GM21529 (cell line): ENCODE measurements at regions not wholly inside any gene's neighbourhood (a gene's known extent, or its start where the extent isn't known, plus 50 kb on each side); places are given as distances from the start of the nearest gene placed in this dataset.

ENCODE experiments used
- ATAC-seq: cut with Tn5 transposase; IDR thresholded peaks from one replicate; pipeline ENCODE4 v1.9.1; 2021; ENCODE audit not compliant: unreplicated experiment

- ATAC-seq = no peak
These were observed 324.6 kb upstream of the PROK2 start for GRCh38 chr3:72109327-72110259.

- no peak for ATAC-seq
These were observed 320.4 kb upstream of the PROK2 start for GRCh38 chr3:72105306-72105705.

GRCh38 chr3:72102112-72102616 is 317.2 kb upstream of the PROK2 start:
- peak; percentile 64 for ATAC-seq

DNA sequence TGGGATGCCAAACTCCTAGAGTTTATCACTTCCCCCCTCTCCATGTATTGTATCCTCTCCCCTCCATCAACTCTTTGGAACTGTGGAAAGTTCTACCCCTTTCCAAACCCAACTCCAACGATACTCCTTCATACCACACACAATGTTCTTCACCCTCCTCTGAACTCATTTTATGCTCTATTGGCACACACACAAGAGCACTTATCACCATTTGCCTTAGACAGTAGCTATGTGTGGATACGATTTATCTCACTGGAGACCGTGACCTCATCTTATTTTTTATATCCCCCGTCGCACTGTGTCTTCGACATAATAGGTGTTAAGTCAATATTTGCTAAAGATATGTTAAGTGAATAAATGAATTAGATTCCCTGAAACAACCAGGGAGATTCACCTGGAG is 316.5 kb upstream of the PROK2 start:
- ATAC-seq = no peak

DNA sequence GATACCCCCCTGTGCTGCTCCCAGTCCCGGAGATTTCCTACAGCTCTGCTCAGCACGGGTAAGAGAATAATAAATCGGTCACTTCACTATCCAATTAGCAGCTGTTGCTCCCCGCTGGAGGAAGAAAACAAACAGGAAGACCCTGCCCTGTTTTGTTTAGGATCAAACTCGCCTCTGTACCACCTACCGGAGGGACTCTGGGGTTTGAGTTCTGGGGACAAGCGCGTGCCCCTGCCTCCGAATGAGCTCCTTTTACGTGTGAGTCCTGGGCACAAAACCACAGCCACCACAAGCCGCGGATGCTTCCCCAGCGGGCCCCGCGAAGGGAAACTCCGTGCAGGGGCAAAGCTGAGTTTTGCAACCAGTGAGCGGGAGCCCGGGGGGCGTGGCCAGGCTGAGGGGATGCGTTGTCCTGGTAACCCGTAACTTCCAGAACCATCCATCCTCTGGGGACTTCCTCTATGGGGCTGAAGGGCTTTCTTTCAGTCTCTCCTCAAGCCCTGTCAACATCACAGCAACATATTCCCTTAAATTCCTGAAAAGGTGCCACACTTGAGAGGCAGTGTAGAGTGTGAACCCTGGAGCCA is 315.7 kb upstream of the PROK2 start:
- peak; percentile 66 for ATAC-seq

GRCh38 chr3:72100080-72100511 is 315.1 kb upstream of the PROK2 start:
- ATAC-seq = no peak

GRCh38 chr3:72099326-72100079 is 314.6 kb upstream of the PROK2 start:
- ATAC-seq = no peak

DNA sequence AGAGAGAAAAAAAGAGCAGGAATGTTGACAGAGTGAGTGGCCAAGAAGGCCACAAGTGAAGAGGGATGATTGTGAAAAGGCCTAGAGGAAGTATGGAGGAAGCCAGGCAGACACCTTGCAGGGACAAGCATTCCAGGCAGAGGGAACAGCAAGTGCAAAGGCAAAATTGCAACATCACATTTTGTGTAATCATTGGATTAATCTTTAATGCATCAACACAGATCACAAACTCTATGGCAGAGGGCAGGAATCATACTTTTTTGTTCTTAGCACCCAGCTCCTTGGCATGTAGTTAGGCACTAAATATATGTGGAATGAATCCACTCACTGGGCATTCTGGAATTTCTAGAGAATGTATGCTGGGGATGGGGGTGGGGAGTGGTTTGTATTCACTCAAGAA is 312.1 kb upstream of the PROK2 start:
- ATAC-seq = no peak

DNA sequence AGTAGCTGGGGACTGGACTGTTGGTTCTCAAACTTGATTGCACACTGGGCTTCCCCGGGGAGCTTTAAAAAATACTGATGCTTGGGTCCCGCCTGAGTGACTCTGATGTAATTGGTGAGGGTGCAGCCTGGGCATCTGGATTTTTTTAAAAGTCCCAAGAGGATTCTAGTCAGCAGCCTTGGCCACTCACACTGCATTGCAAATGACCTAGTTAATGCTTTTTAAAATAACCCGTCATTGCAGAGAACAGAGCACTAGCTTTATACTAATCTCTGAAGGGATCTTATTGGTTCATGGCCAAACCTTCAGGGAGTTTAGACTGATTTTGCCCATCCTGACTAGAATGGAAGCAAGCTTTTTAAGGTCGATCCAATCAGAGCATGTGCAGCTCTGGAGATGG is 310.6 kb upstream of the PROK2 start:
- ATAC-seq = no peak

- ATAC-seq = no peak
These were observed 309.0 kb upstream of the PROK2 start for GRCh38 chr3:72093992-72094334.

DNA sequence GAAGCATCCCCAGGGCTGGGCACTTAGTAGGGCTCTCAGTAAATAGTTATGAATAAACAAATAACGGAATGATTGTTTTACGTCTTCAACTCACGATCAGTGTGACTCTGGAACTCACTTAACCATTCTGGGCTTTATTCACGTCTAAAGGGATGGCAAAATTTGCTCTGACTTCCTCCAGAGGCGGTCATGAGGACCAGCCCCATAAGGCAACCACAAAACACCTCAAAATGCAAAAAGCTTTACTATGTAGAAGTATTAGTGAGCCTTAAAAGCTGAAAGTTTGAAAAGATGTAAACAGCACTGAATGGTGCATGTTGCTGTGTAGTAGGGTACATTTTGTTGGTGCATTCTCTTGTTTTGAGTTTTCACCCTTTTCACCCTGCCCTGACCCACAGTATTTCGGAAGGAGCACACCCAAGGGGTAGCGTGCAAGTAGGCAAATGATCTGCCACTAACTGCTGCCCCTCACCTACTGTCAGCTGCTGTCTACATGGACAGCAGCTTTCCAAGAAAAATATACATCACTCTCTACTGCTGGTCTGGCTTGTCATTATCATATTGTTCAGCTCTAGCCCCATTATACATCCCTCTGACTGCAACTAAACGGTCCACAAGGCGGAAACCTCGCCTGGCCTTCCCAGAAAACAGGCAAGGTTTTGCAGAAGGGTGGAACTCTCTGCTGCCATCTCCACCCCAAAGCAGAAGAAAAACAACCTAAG is 308.5 kb upstream of the PROK2 start:
- ATAC-seq = peak; percentile 48

DNA sequence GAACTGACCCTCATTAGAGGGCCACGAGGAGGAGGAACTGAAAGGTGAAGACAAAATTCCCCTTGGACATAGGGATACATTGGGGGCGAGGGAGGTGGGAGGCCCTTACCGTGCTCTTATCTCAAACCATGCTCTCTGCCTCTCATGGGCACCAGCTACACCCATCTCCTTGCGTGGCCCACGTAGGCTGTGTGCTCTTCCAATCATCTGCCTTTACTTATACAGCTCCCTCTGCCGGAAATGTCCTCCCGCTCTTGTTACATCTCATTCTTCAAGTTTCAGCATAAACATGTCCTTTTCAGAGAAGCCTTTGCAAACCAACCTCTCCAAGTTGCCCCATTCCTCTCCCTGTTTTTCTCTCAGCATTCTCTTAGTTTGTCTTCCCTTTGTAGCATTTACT is 307.8 kb upstream of the PROK2 start:
- no peak for ATAC-seq

DNA sequence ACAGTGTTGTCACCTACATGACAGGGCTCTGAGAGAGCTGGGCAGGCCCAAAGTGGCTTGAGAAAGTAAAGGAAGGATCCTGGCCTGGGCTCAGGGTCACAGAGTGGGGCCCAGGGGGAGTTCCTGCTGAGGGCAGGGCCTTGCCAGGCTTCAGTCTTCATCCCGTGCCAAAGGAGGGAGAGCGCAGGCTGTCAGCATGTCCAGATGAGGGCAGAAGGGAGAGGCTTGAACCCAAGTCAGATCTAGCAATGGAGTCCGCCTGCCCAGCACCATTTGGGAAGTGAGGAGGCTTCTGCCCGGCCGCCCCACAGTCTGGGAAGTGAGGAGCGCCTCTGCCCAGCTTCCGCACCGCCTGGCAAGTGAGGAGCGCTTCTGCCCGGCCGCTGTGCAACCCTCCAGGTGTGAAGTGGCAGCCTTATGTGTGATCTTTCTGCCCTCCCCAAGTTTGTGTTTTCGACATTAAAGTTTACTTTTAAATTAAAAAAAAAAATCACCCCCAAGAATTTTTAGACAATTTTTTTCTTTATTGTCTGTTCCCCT is 303.6 kb upstream of the PROK2 start:
- ATAC-seq = no peak

GRCh38 chr3:72087420-72087819 is 302.5 kb upstream of the PROK2 start:
- no peak for ATAC-seq

GRCh38 chr3:72086743-72087087 is 301.8 kb upstream of the PROK2 start:
- ATAC-seq = no peak

- no peak for ATAC-seq
These were observed 301.2 kb upstream of the PROK2 start for GRCh38 chr3:72086042-72086742.

- ATAC-seq = no peak
These were observed 300.1 kb upstream of the PROK2 start for GRCh38 chr3:72085036-72085435.

GRCh38 chr3:72082776-72083462 is 298.0 kb upstream of the PROK2 start:
- ATAC-seq = peak; percentile 12

GRCh38 chr3:72082186-72082715 is 297.3 kb upstream of the PROK2 start:
- peak; percentile 53 for ATAC-seq
